HG02970 (cell line): ENCODE measurements at regions not wholly inside any gene's neighbourhood (a gene's known extent, or its start where the extent isn't known, plus 50 kb on each side); places are given as distances from the start of the nearest gene placed in this dataset.
"Not testable (repeated sequence)": the region's sequence is repeated elsewhere in the genome, so short reads cannot be mapped to it uniquely, and the experiment has no call there.

Experiments used
- ATAC-seq: cut with Tn5 transposase; IDR thresholded peaks from one replicate; pipeline ENCODE4 v1.9.1; 2021; ENCODE audit warnings: mild to moderate bottlenecking, moderate library complexity, moderate number of reproducible peaks; ENCODE audit not compliant: unreplicated experiment, low FRiP score

- no peak for ATAC-seq
Observed at GRCh38 chr4:14384824-14385223, 617.5 kb upstream of the CPEB2 start.

DNA sequence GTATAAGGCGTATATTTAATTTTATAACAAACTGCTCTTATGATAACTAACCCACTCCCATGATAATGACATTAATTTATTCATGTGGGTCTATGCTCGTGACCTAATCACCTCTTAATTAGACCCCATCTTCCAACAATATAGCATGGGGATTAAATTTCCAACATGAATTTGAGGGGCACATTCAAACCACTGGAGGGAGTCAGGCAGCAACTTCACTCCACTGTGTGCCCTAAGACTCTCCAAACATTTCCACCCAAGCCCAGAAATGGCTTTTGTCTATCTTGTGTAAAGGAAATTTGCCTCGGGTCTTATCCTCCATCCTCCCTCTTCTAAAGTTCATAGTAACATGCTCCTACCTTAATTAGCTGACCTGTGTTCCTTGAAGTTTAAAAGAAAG is 616.1 kb upstream of the CPEB2 start:
- no peak for ATAC-seq

GRCh38 chr4:14387647-14388046 is 614.6 kb upstream of the CPEB2 start:
- no peak for ATAC-seq

DNA sequence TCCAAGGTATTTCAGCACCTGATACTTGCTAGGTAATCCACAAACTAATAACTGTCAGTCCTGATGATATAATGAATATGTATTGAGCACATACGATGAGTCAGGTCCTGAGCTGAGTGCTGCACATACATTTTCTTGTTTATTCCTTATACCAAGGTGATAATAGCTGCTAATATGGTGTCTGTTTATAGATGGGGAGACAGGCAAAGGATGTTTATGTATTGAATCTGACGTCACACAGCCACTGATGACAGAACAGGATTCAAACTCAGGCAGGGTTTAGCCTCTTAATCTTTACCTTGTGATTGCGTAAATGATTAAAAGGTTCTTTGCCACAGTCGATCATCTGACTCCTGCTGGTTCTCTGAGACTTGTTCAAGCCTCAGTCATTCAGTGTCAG is 609.9 kb upstream of the CPEB2 start:
- ATAC-seq, result no peak

- ATAC-seq, result no peak
Observed at GRCh38 chr4:14396183-14396582, 606.1 kb upstream of the CPEB2 start.

DNA sequence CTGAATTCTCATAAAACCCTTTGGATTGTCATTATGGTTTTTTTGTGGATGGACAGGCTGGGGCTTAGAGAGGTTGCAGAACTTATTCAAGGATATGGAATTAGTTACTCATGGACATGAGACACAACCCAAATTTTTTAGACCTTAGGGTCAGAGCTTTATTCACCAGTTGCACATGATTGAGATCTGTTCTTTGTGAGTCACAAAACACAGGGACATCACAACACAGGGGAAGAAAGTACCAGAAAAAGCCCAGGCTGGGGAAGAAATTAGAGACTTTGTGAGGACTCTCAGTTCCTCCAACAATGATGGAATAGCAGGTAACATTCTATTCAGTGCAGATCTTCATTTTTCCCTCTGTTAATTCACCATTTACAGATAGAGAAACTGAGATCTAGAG is 602.4 kb upstream of the CPEB2 start:
- ATAC-seq, result no peak

- ATAC-seq, result no peak
Observed at GRCh38 chr4:14400307-14400706, 602.0 kb upstream of the CPEB2 start.

DNA sequence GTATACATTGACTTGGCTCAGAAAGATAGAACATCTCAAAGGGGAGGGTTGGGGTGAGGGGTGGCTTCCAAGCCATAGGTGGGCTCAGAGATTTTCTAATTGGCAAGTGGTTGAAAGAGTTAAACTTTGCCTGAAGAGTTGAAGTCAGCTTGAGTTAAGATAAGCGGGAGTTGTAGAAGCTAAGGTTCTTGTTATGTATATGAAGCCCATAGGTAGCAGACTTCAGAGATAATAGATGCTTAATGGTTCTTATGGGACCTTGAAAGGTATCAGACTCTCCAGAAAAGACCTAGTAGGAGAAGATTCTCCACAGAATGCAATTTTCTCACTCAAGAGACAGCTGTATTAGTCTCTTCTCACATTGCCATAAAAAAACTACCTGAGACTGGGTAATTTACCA is 599.1 kb upstream of the CPEB2 start:
- ATAC-seq, result no peak

DNA sequence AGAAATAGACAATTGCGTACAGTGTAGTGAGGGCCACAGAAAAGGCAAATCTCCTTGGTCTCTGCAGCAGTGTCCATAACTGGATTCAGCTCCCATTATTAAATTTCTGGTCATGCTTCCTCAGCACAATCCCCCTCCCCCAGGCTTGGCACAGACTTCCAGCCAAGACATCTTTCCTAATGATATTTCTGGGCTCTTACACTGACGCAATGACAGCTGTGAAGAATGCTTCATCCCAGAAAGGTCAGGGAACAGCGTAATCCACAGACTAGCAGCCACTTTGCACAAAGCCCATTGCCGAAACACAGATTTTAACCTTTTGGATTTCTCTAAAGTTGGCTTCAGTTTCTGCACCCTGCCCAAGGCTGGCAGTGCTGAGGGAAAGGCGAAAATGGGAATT is 597.6 kb upstream of the CPEB2 start:
- no peak for ATAC-seq

GRCh38 chr4:14410516-14410915 is 591.8 kb upstream of the CPEB2 start:
- no peak for ATAC-seq

GRCh38 chr4:14415146-14415545 is 587.1 kb upstream of the CPEB2 start:
- ATAC-seq, result no peak

DNA sequence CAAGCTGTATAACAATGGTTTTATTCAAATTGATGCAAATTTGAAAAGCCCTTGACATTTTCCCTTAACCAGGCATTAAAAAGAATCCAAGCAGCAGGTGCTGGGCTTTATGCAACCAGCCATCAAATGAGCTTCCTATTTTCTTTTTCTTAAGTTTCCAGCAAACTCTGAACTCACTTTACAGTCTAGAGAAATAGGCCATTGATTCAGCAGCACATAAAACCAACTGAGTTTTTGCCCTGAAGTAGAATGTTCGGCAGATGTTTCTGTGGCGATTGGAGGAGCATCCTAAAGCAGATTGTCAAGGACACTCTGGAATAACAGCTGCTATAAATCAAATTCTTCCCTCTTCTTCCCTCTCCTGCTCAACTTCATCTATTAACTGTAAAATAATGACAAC is 582.8 kb upstream of the CPEB2 start:
- no peak for ATAC-seq

DNA sequence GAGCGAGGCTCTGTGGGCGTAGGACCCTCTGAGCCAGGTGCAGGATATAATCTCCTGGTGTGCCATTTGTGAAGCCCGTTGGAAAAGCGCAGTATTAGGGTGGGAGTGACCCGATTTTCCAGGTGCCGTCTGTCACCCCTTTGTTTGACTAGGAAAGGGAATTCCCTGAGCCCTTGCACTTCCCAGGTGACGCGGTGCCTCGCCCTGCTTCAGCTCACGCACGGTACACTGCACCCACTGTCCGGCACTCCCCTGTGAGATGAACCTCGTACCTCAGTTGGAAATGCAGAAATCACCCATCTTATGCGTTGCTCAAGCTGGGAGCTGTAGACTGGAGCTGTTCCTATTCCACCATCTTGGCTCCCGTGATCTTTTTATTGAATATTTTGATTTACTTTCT is 576.0 kb upstream of the CPEB2 start:
- not testable (repeated sequence) for ATAC-seq

GRCh38 chr4:14428125-14428524 is 574.2 kb upstream of the CPEB2 start:
- ATAC-seq, result no peak

DNA sequence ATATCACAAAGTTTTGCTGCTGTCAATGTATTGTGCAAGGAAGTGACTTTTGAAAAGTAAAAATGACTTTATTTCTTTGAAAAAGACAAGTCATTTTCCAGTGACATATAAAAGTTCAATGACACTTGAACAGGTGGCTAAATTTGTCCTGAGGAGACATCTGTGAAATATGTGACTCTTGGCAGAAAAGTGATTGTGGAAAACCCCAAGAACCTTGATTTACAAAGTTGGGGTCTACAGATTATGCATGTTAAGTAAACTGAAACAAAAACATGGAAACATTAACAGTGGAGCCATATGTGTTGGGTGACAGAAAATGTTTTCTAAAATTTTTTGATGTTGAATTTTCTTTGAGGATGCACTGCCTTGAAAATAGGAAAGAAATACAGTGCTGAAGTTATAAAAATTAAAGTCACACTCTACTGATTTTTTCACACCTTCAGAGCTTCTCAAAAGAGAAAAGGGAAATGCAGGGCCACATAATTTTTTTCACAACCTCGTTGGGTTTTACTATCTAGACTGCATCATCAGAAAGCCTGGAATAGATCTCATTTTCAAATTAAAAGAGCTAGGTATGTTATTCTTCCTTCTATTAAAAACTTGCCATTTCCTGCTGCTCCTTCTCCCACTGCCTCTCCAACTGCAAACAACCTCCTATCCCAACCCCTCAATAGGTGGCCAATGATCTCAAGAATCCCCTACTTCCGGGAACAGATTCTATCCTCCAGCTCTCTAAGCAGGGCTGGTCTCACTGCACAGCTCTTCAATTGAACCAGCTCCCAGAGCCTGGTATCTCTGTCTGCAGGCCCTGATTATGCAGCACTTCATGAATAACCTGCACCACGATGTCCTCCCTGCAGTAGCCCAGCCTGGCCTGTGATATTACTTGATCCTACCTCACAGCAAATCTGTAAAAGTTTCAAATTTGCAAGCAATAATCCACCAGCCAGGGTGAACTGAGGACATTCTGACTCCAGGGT is 570.8 kb upstream of the CPEB2 start:
- no peak for ATAC-seq

DNA sequence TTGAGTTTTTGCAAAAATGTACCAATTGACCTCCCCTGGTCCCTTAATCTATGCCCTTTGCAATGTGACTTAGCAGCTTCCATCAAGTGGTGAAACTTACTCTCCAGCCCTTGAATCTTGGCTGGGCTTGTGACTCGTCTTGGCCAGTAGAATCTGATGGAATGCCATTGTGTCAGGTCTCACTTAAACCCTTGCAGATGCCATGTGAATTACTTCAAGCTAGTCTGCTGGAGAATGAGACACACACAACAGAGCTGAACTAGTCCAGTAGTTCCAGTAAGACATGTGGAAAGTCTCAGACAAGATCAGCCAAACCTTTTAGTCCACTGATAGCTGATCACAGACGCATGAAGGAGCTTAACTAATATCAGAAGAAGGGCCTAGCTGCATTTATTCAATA is 567.8 kb upstream of the CPEB2 start:
- no peak for ATAC-seq

DNA sequence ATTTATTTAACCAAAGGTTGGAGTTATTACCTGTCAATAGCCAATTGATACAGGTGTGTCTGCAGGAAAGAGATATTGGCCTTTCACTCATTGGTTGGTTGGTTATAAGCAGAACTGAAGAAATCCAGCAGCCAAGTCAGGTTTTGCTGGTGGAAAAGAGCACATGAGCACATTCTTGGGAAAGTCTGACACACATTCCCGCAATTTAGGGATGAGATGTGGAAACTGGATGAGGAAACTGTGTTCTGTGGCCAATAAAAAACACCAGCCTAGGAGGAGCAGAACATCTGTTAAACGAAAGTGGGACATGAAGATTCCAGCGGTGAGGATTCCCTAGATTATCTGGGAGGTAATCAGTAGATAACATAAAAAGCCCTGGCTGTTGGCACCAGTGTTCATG is 567.4 kb upstream of the CPEB2 start:
- no peak for ATAC-seq

DNA sequence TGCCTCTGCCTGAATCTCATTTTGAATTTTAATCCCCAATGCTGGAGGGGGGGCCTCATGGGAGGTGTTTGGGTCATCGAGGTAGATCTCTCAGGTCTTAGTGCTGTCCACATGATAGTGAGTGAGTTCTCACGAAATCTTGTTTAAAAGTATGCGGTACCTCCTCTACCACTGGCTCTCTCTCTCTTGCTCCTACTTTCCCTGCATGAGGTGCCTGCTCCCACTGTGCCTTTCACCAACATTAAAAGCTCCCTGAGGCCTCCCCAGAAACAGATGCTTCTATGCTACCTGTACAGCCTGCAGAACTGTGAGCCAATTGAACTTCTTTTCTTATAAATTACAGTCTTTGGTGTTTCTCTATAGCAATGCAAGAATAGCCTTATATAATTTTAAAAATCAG is 560.7 kb upstream of the CPEB2 start:
- ATAC-seq, result no peak

DNA sequence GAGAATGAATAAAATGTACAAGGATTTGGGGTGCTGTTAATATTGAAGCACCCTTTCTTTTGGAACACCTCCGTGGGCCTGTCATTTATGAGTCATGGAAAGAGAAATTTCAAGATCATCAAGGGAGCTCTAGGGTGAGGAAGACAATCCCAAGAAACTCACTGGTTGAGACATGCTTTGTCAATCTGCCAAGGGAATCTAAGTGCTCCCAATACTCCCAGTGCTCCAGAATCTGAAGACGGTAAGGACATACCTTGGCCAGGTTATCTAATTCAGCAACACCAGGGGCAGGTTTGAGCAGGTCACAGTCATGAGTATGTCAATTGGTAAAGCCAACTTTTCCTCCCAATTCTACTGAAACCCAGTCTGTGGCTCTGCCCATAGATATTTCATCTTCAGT is 556.4 kb upstream of the CPEB2 start:
- ATAC-seq, result no peak

- ATAC-seq, result no peak
Observed at GRCh38 chr4:14446311-14446710, 556.0 kb upstream of the CPEB2 start.

GRCh38 chr4:14446904-14447303 is 555.4 kb upstream of the CPEB2 start:
- ATAC-seq, result no peak

DNA sequence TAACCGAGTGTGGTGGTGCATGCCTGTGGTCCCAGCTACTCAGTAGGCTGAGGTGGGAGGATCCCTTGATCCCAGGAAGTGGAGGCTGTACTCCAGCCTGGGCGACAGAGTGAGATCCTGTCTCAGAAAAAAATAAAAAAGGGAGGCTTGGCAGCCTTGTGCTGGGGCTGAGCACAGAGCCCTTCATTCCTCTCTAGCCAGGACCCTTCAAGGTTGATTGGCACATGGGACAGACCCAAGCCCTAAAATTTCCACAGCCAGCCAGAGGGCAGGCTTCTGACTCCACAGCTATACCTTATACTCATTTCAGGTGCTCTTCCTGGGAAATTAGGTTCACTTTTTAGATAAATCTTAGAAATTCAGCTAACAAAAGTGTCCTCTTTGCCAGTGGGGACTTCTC is 553.0 kb upstream of the CPEB2 start:
- no peak for ATAC-seq
